Subcutaneous abdominal adipose tissue (tissue), 5 donors: ENCODE measurements at regions not wholly inside any gene's neighbourhood (a gene's known extent, or its start where the extent isn't known, plus 50 kb on each side); places are given as distances from the start of the nearest gene placed in this dataset.

Experiments
- H3K27ac ChIP-seq: one replicate; pipeline ENCODE4 v1.7.0; 2013; ENCODE audit warnings: low read depth, mild to moderate bottlenecking, inconsistent platforms, low read length, moderate library complexity
- H3K27me3 ChIP-seq, 5 donors: one replicate each; pipeline ENCODE4 v1.7.0; 2013; ENCODE audit warnings: low read length in 5 of 5, inconsistent platforms in 1 of 5; ENCODE audit not compliant: control insufficient read depth in 5 of 5, insufficient read depth in 4 of 5
- H3K36me3 ChIP-seq, 5 donors: one replicate each; pipeline ENCODE4 v1.7.0; 2013; ENCODE audit warnings: low read length in 5 of 5; ENCODE audit not compliant: control insufficient read depth in 5 of 5, insufficient read depth in 5 of 5
- H3K4me1 ChIP-seq, 5 donors: one replicate each; pipeline ENCODE4 v1.7.0; 2013; ENCODE audit warnings: low read length in 5 of 5, mild to moderate bottlenecking in 3 of 5, moderate library complexity in 1 of 5; ENCODE audit not compliant: control insufficient read depth in 5 of 5, insufficient read depth in 5 of 5
- H3K4me3 ChIP-seq, 5 donors: one replicate each; pipeline ENCODE4 v1.7.0; 2013; ENCODE audit warnings: low read length in 5 of 5, low read depth in 1 of 5
- H3K9ac ChIP-seq, 5 donors: one replicate each; pipeline ENCODE4 v1.7.0; 2013; ENCODE audit warnings: low read length in 5 of 5, mild to moderate bottlenecking in 4 of 5, moderate library complexity in 3 of 5
- H3K9me3 ChIP-seq, 5 donors: one replicate each; pipeline ENCODE4 v1.7.0; 2013; ENCODE audit warnings: low read length in 5 of 5; ENCODE audit not compliant: control insufficient read depth in 5 of 5
- donor health status: healthy.
- donor health status: healthy.
- donor health status: healthy.
- donor health status: healthy.
- donor health status: healthy.

DNA sequence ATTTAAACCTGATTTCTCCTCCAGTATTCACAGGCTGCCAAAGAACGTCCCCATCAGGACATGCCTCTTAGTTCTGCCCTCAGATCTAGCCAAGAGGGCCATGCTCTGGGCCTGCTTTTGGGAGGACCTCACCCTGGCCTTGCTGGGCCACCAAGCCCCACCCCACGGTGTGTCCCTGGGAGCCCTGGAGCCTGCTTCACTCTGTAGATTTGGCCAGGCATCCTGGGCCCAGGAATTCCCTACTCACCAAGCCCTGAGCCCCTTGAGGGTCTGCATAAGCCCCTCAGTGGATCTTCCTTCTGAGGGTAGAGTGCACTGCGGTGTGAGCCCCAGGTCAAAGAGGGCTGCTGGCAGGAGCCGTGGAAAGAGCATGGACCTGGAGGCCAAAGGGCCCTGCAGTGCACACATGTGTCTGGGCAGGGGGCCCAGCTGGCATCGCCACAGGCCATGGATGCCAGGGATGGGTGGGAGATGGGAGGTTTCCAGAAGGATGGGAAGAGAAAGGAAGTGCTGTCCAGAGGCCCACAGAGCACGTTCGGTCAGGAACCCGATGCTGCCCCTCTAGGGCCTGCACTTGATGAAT, 98.0 kb downstream of the DACT2 start:
- Histone ChIP-seq H3K4me3 (no peak overlapping the region), H3K36me3 (no peaks in the 10 kb centered on the region), H3K27ac (no peak overlapping the region), H3K9me3 (no peaks in the 10 kb centered on the region), H3K4me1 (peaks cover 2 to 26% (median 17%) of the 10 kb centered on the region in 5 donors), H3K27me3 (peaks cover 3 to 11% (median 9%) of the 10 kb centered on the region in 5 donors), H3K9ac (no peak overlapping the region)

- peaks cover 3 to 14% (median 9%) of the 10 kb centered on the region in 5 donors for H3K27me3 ChIP-seq
- H3K4me1 ChIP-seq: peaks cover 2 to 20% (median 11%) of the 10 kb centered on the region in 5 donors
Observed at GRCh38 chr6:168221000-168221399, 98.6 kb downstream of the DACT2 start.

DNA sequence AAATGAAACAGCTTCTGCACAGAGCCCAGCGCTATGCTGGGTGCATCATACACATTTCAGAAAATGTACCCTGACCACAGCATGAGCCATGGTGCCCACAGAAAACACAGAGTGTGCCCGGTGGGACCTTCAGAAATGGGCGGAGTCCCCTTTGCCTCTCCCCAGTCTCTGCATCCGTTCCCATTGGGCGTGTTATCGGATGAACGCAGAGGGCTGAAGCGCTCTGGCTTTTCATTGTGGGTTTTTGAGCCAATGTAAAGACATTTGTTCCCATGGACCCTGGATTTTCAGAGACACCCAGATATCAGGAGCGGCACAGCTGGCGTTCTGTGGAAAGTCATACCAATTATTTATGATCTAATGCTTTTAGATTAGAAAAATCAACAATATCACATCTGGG, 99.8 kb downstream of the DACT2 start:
- Histone ChIP-seq H3K27me3 (peaks cover 3 to 18% (median 10%) of the 10 kb centered on the region in 5 donors), H3K4me3 (no peak overlapping the region), H3K9me3 (no peaks in the 10 kb centered on the region), H3K36me3 (no peaks in the 10 kb centered on the region), H3K9ac (no peak overlapping the region), H3K4me1 (peaks cover 2 to 15% (median 8%) of the 10 kb centered on the region in 5 donors), H3K27ac (no peak overlapping the region)

More at GRCh38 chr6:168221000-168221399, 98.6 kb downstream of the DACT2 start:
- Histone ChIP-seq H3K9ac (no peak overlapping the region), H3K27ac (no peak overlapping the region), H3K9me3 (no peaks in the 10 kb centered on the region), H3K36me3 (no peaks in the 10 kb centered on the region), H3K4me3 (no peak overlapping the region)

DNA sequence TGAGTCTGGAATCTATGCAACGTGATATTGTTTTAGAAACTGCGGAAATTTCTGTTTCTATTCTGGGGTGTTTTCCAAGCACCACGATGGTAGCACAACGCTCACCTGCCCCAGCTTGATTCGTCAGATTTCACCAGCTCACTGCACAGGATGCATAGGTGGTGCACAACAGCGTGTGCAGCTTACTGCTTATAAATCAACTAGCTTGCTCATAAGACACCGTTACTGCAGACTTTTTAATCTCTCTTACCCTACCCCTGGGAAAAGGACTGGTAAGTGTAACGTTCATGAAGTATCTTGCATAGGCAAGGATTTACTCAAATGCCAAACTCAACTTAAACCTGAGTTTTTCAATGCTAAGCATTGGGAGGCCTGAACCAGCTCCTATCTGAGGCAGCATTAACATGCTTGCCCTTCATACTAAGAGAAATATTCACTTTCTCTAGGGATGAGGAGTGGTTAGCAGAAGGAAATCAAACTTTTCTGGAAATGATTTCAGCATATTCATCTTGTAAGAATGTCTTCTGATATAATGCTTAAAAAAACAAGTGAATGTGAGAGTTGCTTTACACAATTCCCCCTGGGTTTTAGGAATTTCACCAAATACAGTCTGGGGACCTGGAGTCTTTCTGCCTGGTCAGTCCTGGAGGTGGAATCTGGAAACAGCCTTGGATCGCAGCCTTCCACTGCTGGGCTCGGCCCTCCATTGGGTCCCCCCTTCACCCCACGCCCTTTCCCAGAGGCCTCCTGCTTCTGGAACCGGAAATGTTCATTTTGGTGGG, 100.6 kb downstream of the DACT2 start:
- Histone ChIP-seq H3K4me1 (peaks cover 2 to 15% (median 8%) of the 10 kb centered on the region in 5 donors), H3K27me3 (peaks cover 3 to 18% (median 10%) of the 10 kb centered on the region in 5 donors), H3K9ac (no peak overlapping the region), H3K9me3 (no peaks in the 10 kb centered on the region), H3K36me3 (no peaks in the 10 kb centered on the region), H3K4me3 (no peak overlapping the region), H3K27ac (no peak overlapping the region)

DNA sequence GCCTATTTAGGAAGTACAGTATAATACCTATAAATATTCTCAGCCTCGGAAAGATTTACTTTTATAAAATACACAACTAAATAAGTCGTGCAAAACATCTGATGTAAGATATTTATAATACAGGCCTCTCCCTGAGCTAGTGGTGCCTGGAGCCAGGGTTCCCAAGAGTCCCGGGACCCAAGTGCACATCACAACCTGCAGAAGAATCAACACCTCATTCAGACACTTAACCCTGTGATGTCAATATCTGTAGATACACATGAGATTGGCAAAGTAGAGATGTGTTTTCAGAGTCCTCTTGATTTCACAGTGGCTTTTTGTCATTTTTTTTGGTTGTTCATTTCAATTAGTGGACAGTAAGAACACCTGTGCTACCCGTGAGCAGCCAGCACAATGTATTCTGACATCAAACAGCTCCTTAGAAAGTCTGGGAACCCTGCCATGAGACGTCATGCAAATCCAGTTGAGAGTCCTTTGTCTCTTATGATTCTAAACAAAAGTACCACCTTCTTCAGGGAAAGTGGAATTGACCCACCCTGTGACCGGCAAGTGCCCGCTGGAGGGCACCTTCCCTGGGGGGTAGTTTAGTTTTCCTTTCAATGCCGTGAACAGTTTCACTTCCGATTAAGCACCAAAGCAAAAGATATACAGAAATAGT, 101.6 kb downstream of the DACT2 start:
- Histone ChIP-seq H3K4me3 (no peak overlapping the region), H3K9ac (no peak overlapping the region), H3K27ac (no peak overlapping the region)

DNA sequence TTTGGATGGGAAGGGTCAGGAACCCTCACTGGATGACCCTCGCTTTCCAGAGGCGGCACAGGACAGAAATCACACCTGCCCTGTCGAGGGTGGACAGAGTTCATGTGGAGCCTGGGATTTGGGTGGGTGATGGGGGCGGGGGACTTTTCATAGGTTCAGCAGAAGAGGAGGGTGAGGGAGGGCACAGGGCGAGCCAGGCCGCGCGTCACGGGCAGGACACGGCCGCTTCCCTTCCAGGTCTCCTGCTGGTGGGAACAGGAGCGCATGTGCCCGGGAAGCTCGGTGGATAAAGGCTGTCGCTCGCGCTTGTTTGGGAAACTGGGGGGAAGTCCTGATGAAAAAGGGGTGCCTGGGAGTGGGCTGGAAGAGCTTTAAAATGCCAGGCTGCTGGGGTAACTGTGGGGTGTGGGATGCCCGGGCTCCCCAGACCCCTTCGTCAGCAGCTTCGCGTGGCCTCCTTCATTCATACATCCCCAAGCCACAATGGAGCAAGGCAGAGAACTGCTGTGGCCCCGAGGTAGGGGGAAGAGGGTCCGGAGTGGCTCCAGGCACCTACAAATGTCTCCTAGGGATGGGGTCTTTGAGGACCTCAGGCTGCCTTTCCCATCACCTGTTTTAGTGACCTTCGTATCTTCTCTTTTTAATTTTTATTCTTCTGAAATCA, 102.2 kb downstream of the DACT2 start:
- no peaks in the 10 kb centered on the region for H3K9me3 ChIP-seq
- no peaks in the 10 kb centered on the region for H3K36me3 ChIP-seq
- no peak overlapping the region for H3K9ac ChIP-seq
- peaks cover 3 to 18% (median 10%) of the 10 kb centered on the region in 5 donors for H3K27me3 ChIP-seq
- no peak overlapping the region for H3K4me3 ChIP-seq
- peaks cover 2 to 15% (median 8%) of the 10 kb centered on the region in 5 donors for H3K4me1 ChIP-seq
- H3K27ac ChIP-seq: no peak overlapping the region

More for the DNA sequence above, 101.6 kb downstream of the DACT2 start:
- H3K9me3 ChIP-seq: no peaks in the 10 kb centered on the region
- H3K4me1 ChIP-seq: peaks cover 2 to 15% (median 8%) of the 10 kb centered on the region in 5 donors
- H3K27me3 ChIP-seq: peaks cover 3 to 18% (median 10%) of the 10 kb centered on the region in 5 donors
- H3K36me3 ChIP-seq: no peaks in the 10 kb centered on the region

- H3K9ac ChIP-seq: no peak overlapping the region
- H3K27me3 ChIP-seq: peaks cover 3 to 14% (median 9%) of the 10 kb centered on the region in 5 donors
- no peaks in the 10 kb centered on the region for H3K36me3 ChIP-seq
- no peak overlapping the region for H3K4me3 ChIP-seq
- H3K9me3 ChIP-seq: no peaks in the 10 kb centered on the region
- no peak overlapping the region for H3K27ac ChIP-seq
- peaks cover 2 to 15% (median 8%) of the 10 kb centered on the region in 5 donors for H3K4me1 ChIP-seq
Observed at GRCh38 chr6:168216751-168217191, 102.8 kb downstream of the DACT2 start.

DNA sequence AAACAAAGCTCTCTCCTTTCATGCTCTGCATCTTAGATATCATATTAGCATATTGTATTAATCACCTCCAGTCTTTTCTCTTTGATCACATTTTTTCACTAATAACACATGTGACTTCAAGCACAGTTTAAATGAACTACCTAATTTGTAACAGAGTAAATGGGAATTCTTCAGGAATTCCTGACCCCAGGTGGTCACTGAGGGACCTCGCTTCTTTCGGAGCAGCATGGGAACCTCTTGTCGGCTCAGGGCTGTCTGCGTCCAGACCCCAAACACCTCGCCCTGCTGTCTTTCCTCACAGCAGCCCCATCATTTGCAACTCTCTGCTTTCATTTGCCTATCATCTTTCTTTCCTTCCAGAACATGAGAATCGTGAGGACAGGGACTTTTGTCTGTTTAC, 103.5 kb downstream of the DACT2 start:
- Histone ChIP-seq H3K4me3 (no peak overlapping the region), H3K9me3 (no peaks in the 10 kb centered on the region), H3K4me1 (peaks cover 2 to 15% (median 8%) of the 10 kb centered on the region in 5 donors), H3K27ac (no peak overlapping the region), H3K9ac (no peak overlapping the region), H3K36me3 (no peaks in the 10 kb centered on the region), H3K27me3 (peaks cover 3 to 14% (median 5%) of the 10 kb centered on the region in 5 donors)

DNA sequence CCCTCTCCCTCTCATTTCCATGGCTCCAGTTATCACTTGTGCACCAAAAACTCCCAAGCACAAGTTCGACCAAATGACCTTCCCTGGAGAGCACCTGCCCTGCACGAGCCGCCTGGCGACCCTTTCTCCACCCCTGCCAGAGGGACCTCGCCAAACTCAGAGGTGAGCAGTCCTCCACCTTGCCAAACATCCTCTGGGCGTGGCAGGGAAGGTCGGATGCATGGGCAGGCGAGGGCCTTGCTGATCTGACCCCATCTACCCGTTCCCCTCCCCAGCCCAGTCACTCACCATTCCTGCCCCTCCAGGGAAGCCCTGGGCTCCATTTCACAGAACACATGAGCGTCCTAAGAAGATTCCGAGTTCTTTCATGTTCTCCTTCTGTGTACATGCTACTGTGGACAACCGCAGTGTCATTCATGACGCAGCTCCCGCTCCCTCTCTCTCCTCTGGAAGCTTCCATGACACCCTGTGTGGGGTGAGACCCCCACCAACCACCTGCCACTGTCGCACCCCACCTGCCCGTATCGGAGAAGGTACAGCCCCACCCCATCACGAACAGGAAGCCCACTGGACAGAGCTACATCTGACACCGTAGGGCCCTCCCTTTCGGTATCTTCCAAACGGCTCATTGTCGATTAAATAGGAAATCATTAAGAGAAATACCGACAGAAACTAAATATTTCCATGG, 104.3 kb downstream of the DACT2 start:
- Histone ChIP-seq H3K4me3 (no peak overlapping the region), H3K27me3 (peaks cover 3 to 14% (median 9%) of the 10 kb centered on the region in 5 donors), H3K4me1 (peaks cover 2 to 15% (median 8%) of the 10 kb centered on the region in 5 donors), H3K9ac (no peak overlapping the region), H3K27ac (no peak overlapping the region), H3K9me3 (peaks cover 0 to 4% (median 0%) of the 10 kb centered on the region in 5 donors), H3K36me3 (no peaks in the 10 kb centered on the region)
